ENCODE measurements at regions not wholly inside any gene's neighbourhood (a gene's known extent, or its start where the extent isn't known, plus 50 kb on each side); places are given as distances from the start of the nearest gene placed in this dataset.

DNA sequence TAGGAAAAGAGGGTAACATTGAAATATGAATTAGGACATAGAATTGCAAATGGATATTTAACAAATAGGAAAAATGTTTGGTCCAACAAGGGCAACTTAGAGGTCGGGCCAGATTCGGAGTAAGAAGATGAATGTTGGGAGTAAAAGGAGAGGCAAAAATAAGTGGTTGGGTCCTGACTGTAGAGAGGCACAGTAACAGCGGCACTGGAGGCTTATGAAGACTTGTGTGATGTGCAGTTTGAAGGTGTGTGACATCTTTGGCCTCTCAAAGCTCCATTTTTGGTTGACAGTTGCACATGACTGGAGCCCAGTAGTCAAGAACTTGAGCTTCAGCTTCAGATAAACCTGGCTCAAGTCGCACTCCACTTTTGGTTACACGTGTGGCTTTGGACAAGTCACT, 109.9 kb upstream of the PAXBP1 start:
- DNase-seq (ENCODE audit: low read depth in 2 of 3, low spot score in 2 of 3) = no peak

DNA sequence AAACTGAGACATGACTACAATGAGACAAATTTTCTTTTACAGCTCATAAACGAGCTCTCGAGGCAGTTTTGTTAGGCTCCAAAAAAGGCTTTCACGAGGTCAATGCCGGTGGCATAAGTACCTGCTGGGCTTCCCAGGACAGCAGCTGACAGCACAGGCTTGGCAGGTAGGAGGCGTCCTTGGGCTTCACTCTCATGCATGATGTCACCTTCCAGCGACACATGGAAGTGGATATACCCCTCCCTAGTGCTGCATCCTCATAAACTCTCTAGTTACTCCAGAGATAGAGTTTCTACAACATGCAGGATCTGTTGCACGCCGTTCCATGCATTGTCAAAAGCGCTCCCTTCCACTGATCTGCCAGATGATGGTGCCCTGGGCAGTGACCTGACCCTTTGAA, 112.5 kb upstream of the PAXBP1 start:
- no peak for DNase-seq (ENCODE audit: low read depth in 2 of 3, low spot score in 2 of 3)

DNA sequence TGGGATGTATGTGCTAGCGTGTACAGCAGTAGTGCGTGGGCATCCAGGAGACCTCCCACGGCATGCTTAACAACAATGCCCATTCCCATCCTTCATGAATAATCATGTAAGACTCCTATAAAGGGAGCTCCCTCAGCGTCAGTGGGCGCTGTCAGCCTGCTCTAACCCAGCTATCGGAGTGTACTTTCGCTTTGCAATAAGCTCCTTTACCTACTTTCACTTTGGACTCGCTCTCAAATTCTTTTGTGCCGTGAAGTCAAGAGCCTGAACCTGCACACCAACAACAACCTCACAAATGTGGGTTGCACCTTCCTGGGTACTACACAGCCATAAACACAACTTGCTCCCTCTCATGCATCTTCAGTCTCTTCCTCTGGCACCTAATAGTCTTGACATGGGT, 114.8 kb upstream of the PAXBP1 start:
- no peak for DNase-seq (ENCODE audit: low read depth in 2 of 3, low spot score in 2 of 3)

DNA sequence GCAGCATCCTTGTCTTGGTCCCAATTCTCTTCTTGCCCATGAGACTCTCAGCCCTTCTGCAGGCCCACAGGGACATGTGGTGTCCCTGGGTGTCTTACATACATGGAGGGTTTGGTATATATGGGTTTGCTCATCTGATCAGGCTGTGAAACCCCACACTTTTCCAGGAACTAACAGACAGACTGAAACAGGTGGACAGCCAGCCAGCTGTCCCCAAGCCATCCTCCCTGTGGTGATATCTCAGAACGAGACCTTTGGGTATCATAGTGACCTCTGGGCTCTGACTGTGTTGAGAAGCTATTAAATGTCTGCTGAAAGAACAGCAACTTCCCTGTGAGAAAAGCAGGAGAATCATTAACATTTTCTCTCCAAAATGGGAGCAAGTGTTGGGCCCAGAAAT, 115.5 kb upstream of the PAXBP1 start:
- no peak for DNase-seq (ENCODE audit: low read depth in 2 of 3, low spot score in 2 of 3)

DNA sequence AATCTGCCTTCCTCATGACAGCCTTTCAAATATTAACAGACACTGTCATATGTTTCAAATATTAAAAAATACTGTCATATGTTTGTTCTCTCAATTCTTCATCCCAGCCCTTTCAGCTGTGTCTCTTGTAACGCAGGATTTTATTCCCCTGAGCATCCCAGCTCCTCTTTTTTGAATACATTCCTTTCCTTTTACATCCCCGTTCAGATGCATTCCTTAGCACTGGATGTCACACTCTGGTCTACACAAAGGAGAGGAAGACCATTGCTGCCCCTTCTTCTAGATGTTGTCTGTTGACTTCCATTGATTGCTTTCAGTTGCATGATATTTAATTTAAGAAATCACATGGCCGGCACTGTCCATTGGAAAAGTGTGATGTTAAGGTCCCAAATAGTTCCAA, 117.4 kb upstream of the PAXBP1 start:
- DNase-seq (ENCODE audit: low read depth in 2 of 3, low spot score in 2 of 3) = no peak

DNA sequence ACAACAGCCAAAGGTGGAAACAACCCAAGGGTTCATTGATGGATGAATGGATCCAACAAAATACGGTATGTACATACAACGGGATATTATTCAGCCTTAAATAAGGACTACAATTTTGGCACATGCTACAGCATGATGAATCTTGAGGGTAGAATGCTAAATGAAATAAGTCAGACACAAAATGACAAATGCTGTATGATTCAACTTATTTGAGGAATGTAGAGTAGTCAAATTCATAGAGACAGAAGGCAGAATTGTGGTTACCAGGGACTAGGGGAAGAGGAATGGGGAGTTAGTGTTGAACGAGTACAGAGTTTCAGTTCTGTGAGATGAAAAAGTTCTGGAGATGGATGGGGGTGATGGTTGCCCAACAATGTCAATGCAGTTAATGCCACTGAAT, 118.0 kb upstream of the PAXBP1 start:
- no peak for DNase-seq (ENCODE audit: low read depth in 2 of 3, low spot score in 2 of 3)

DNA sequence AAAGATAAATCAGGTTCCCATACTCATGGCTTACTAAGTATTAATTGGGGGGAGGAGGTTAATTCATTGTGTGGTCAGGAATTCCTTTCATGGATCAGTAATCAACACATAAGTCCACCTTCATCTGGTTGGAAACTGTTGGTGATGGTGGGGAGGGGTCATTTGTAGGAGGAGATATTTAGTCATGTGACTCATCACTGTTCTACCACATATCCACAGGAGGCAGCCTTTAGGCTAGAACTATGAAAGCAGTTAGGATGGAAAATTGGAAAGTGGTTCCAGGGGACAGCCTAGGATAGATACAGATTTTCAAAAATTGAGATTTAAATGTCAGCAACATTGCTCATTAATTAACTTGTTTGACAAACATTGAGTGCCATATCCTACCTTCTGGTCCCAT, 122.8 kb upstream of the PAXBP1 start:
- no peak for DNase-seq (ENCODE audit: low read depth in 2 of 3, low spot score in 2 of 3)

DNA sequence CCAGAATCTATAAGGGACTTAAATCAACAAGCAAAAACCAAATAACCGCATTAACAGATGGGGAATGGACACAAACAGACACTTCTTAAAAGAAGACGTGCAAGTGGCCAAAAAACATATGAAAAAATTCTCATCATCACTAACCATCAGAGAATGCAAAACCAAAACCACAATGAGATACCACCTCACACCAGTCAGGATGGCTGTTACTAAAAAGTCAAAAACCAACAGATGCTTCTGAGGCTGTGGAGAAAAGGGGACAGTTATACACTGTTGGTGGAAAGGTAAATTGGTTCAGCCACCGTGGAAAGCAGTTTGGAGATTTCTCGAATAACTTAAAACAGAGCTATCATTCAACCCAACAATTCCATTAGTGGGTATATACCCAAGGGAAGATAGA, 124.9 kb upstream of the OLIG2 start:
- no peak for DNase-seq (ENCODE audit: low read depth in 2 of 3, low spot score in 2 of 3)

DNA sequence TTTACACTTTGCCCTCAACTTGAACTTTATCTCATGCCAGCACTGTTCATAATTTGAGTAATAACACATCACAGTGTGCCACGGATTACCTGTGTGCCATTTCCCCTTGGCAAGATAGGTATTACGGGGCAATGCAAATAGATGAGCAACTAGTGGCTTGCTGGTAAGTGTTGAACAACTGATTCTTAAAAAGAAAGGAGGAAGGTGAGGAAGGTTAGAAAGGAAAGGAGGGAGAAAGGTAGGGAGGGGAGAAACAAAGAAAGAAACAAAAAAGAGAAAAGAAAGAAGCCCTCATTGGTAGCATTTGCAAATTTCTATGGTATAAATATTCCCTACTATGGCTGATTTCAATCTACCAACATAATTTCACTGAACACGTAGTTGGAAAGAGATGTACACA, 118.2 kb upstream of the OLIG2 start:
- DNase-seq (ENCODE audit: low read depth in 2 of 3, low spot score in 2 of 3) = no peak

DNA sequence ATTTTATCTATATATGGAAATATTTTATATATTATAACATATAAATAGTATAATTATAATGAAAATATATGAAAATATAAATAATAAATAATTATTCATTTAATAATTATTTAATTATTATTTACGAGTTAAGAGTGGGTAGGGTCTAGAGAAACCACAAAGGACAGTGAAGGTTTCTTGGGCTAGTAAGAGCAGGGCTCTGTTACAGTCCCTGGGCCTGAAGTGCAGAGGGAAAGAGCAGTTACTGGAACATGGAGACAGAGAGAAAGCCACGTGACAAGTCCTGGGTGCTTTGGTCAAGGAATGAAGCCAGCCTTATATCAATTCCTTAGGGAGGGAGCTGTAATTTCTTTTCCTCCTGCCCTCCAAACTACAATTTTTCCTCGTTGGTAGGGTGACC, 117.2 kb upstream of the OLIG2 start:
- no peak for DNase-seq (ENCODE audit: low read depth in 2 of 3, low spot score in 2 of 3)

DNA sequence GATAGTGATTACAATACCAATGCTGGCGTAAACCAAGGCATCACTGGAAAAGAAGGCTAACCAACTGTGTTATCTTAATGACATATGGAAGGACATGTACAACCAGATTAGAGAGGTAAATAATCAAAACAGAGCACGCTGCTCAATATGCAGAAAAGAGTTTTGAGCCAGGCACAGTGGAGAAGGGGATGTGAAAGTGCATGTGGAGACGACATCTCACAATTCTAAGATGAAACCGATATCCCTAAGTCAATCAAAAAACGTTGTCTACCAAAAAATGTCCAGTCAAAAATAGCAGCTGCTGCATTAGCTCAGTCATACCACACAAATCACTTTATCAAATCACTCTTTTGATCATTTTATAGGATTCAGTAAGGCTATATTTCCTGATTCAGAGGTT, 116.3 kb upstream of the OLIG2 start:
- DNase-seq (ENCODE audit: low read depth in 2 of 3, low spot score in 2 of 3) = no peak

DNA sequence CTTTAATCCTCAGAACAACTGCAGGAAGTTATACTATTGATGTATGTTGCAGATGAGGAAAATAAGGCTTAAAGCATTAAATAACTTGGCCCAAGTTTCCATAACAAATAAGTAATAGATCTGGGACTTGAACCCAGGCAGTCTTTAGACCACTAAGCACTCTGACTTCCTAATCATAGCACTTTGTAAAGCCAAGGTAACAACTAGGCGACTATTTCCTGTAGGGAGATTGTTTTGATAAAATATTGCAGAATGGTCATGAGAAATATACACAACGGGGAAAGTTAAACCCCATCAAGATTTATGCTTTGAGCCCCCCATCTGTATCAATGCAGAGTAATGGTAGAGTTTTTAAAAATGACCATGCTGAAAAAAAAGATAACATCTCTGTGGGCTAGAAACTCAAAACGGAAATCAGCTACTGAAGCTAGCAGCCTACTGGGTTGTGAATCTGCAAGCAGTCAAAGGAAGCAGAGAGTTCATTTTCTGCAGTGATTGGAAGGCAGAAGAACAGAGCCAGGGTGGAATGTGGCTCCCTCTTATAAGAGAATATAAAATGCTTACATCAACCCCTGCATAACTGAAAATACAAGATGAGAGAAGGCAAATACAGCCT, 111.2 kb upstream of the OLIG2 start:
- DNase-seq (ENCODE audit: low read depth in 2 of 3, low spot score in 2 of 3) = no peak

DNA sequence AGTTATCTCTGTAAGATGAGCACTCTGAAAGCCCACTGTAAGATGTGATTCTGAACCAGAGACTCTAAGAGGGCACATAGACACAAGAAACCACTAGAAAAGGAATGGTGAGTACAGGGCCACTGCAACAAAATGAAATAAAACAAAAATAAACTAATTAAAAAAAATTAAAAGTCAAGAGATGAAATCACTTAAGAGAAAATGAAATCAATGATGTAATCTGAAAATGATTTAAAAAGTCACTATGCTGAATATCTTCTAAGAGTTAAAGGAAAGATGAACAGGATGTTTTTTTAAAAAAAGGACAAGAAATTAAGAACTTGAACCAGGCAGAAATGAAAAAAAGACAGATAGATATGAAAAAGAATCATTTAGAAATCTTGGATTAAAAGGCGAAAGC, 110.6 kb upstream of the OLIG2 start:
- no peak for DNase-seq (ENCODE audit: low read depth in 2 of 3, low spot score in 2 of 3)

DNA sequence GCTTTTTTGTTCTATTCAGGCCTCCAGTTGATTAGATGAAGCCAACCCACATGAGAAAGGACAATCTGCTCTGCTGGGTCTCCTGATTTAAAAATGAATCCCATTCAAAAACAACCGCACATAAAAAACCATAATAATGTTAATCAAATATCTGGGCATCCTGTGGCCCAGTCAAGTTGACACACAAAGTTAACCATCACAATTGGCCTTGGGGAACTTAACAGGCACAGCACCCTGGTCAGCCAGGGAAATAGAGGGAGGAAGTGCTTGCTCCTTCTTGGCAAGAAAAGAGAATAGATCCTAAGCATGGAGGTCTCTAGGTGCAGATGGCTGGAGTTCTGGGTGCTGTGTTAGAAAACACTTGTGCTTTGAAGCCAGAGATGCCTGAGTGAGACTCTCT, 109.6 kb upstream of the OLIG2 start:
- DNase-seq (ENCODE audit: low read depth in 2 of 3, low spot score in 2 of 3) = no peak

DNA sequence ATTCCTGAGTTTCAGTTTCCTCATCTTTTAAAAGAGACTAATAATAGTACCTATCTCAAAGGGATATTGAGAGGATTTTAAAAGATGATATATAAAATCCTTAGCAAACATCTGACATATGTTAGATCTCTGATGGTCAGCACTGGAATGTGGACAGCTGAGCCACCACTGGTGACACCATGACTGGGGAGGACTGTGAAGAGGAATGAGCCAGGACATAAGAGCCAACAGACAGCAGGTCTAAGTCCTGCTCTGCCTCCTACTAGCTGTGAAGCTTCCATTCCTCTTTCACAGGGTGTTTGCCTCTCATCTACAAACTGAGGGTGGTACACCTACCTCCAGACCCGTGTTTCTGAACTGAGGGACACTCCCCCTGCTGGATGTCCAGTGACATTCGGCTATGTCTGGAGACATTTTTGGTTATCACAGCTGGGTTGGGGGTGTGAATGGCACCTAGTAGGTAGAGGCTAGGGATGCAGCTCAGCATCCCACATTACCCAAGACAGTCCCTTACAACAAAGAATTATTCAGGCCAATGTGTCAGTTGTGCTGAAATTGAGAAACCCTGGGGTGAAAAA, 109.1 kb upstream of the OLIG2 start:
- DNase-seq (ENCODE audit: low read depth in 2 of 3, low spot score in 2 of 3) = no peak

DNA sequence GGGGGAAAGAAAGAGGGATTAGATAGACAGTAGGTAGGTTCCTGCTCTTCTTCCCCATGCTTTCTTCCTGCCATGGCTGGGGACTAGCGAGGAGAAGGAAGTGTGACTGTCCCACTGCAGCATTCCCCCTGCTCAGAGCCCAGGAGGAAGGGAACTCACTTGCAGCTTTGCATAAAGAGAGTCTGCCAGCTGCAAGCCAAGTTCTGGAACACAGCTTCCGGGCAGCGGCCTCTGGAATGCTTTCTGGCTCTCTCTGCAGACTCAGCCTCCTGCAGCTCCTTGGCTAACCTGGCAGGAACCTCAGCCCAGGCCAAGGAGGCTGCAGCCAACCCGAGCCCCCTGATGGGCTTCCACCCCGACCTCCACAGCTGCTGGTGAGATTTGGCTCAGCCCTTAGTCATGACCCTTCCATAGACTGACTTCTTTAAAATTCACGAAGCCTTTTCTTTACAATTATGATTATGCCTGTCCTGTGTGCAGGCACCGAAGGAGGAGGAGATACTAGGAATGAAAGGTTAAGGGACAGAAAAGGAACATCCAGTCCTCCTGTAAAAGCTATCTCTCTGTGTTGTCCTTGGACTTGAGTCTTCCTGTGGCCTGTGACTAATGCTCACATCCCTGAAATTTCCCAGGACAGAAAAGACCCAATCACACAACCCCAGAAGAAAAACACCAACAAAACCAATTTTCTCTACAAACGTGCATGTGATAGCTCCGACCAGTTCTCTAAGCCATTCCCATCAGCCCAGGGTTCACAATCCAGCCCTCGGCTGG, 108.2 kb upstream of the OLIG2 start:
- no peak for DNase-seq (ENCODE audit: low read depth in 2 of 3, low spot score in 2 of 3)

DNA sequence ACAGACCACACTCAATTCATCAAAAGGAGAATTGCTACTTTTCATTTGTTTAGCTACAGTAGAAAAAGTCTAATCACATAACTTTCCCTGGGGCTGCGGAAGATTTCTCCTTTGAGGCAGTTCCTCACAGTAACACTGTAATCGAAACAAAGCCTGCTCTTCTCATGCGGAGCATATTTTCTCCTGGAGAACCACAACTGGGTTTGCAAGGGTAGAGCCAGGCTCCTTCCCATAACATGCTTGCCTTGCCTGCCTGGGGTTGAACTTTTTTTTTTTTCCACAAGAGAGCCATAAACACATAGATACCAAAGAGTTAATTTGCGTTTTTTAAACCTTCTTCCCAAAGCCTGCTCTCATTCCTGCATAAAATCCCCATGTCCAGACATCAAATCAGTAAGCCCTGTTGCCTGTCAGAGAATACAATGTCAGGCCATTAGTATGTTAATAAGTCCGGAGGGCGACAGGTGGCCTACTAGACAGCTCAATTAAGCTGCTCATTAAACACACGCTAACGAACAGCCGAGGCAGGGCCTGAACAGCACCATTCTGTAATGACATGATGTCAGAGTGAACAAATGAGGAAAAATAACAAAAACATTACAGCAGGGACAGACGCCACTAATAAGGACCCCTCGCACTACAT, 107.1 kb upstream of the OLIG2 start:
- DNase-seq (ENCODE audit: low read depth in 2 of 3, low spot score in 2 of 3) = no peak

DNA sequence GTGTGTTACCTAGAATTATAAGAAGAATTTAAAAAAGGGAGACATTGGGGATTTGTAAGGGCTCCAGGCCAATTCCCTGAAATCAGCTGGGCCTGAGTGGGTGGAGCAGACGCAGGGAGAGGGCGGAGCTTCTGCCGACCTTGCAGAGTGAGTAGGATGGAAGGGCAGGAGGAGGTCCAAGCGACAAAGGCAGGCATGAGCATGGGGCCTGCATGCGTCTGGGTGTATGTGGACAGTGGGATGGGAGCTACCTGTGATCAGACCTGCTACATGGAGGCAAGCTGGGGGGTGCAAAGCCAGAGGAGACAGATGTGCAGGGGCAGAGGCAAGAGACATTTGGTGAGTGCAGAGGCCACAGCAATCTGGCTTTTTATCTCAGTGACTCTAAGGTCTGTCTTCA, 105.3 kb upstream of the OLIG2 start:
- no peak for DNase-seq (ENCODE audit: low read depth in 2 of 3, low spot score in 2 of 3)

DNA sequence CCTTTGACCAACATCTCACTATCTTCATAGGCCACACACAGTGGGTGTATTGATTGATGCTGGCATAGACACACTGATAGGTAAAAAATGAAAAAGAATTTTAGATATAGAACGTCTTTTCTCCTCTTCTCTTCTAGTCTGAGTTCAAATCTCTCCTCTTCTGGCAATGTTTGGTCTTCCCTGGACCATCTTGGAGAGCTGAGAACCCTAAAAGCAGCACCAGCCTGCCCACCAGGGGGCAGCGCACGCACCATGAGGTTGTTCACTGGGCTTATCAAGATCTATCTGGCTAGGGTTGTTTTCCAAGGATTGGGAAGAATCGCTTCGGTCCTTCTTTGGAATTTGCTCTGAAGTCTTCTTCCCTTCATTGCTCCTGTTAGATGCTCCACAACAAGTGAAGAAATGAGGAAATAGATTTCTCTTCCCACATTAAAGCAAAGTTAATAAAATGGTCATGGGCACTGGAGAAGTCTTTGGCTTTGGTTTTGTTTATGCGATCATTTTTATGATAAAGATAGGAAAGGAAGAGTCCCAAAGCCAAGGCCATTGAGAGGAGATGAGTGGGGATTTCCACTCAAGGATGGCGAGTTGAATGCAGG, 104.0 kb upstream of the OLIG2 start:
- peak in 1 of 3 experiments; percentile 16 for DNase-seq (ENCODE audit: low read depth in 2 of 3, low spot score in 2 of 3)

DNA sequence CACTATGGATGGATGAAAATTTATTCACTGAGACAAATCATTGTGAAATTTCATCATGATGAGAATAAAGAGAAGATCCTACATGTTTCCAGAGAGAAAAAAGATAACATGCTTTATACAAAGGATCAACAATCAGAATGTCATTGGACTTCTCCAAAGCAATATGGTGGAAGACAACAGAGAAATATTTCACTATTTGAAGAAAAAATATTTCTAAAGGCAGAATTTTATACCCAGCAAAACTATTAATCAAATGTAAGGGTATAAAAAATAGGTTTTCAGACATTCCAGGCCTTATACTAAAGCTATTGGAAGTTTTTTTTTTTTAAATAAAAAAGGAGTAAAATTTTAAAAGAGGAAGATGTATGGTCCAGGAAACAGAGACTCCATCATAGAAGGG, 100.6 kb upstream of the OLIG2 start:
- DNase-seq (ENCODE audit: low read depth in 2 of 3, low spot score in 2 of 3) = no peak

DNA sequence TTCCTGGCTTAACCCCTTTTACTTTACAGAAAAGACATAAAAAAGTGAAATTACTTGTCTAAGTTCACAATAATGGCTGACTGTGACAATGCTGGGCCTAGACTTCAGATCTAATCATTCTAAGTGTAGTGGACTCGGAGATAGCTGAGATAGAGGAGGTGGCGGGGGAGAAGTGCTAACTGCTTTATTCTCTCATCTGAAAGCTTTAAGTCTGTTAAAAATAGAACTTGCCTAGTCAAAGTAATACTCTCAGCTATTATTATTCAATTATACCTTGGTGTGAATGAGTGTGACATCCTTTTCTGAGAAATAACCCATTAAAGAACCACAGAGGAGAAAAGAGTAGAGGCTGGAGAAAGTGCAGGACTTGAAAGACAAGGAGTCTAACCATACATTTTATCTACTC, 96.1 kb upstream of the OLIG2 start:
- no peak for DNase-seq (ENCODE audit: low read depth in 2 of 3, low spot score in 2 of 3)

DNA sequence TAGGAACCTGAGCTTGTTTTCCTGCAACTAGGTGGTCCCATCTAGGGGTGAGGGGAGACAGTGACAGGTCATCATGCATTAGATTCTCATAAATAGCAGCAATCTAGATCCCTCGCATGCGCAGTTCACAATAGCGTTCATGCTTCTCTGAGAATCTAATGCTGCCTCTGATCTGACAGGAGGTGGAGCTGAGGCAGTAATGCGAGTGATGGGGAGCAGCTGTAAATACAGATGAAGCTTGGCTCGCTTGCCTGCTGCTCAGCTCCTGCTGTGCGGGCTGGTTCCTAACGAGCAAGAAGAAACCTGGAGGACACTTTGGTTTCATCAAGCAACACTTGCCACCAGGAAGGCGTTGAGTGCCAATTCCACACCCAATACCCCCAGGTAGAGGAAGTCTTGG, 95.1 kb upstream of the OLIG2 start:
- DNase-seq (ENCODE audit: low read depth in 2 of 3, low spot score in 2 of 3) = no peak
